Calu3 (cell line): ENCODE measurements at regions not wholly inside any gene's neighbourhood (a gene's known extent, or its start where the extent isn't known, plus 50 kb on each side); places are given as distances from the start of the nearest gene placed in this dataset.

Source experiments
- BruUV-seq: library from RNA; stranded (reverse); fragments of 400-500 nt; replicated peaks from 2 replicates; lab custom pipeline; 2021; lab: Mats Ljungman, UMichigan
- CTCF ChIA-PET: fragments of 300-600 bp; sonication (Branson Sonifier 250); formaldehyde crosslinking; loops from one replicate; lab custom pipeline; 2022; ENCODE audit warnings: antibody characterized with exemption; lab: Charles Lee
- DNase-seq: peaks from one replicate; pipeline ENCODE4 v3.0.0; 2022
- H3K27ac Mint-ChIP-seq: one replicate; pipeline ENCODE4 v1.8.0; 2022; ENCODE audit warnings: mixed read lengths; ENCODE audit not compliant: unreplicated experiment
- H3K27me3 Mint-ChIP-seq: one replicate; pipeline ENCODE4 v1.8.0; 2022; ENCODE audit warnings: mixed read lengths; ENCODE audit not compliant: unreplicated experiment
- H3K36me3 Mint-ChIP-seq: one replicate; pipeline ENCODE4 v1.8.0; 2022; ENCODE audit warnings: mild to moderate bottlenecking, moderate library complexity, mixed read lengths; ENCODE audit not compliant: insufficient read depth, unreplicated experiment
- H3K4me1 Mint-ChIP-seq: one replicate; pipeline ENCODE4 v1.8.0; 2022; ENCODE audit warnings: mild to moderate bottlenecking, low read depth, mixed read lengths; ENCODE audit not compliant: unreplicated experiment
- H3K4me3 Mint-ChIP-seq: one replicate; pipeline ENCODE4 v1.8.0; 2022; ENCODE audit warnings: mild to moderate bottlenecking, low read depth, moderate library complexity, mixed read lengths; ENCODE audit not compliant: unreplicated experiment
- H3K9me3 Mint-ChIP-seq: one replicate; pipeline ENCODE4 v1.8.0; 2022; ENCODE audit warnings: low read depth, mixed read lengths; ENCODE audit not compliant: unreplicated experiment
- intact Hi-C: fragments of 100-400 bp; cut with micrococcal nuclease; formaldehyde crosslinking; loops from one replicate; pipeline ENCODE4 v1.10.0; 2022; ENCODE audit not compliant: unreplicated experiment
- TF ChIP-seq, protein P1 (sequence below): fragments of 200-600 bp; IDR thresholded peaks from one replicate; pipeline ENCODE4 v1.8.0; 2022; ENCODE audit warnings: antibody characterized with exemption; ENCODE audit not compliant: unreplicated experiment

DNA sequence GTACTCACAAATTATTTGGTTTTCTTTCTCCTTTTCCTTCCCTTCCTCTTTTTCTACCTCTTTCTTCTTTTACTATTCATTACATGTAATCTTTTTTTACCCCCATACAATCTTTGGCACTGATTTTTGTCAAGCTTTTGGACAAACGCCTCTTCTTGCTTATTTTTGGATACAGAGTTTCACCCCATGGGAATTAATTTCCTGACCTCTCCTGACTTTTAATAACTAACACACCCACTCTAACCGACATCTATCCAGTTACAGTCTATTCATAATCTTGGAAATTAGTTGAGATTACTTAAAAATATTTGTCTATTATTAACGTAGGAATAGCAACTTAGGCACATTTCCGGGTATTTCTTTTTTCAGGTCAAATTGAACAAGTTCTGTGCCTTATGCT, 101.2 kb downstream of the HDGFL1 start:
- Mint-ChIP-seq H3K9me3 (no peaks in the 10 kb centered on the region), H3K27me3 (no peaks in the 10 kb centered on the region), H3K36me3 (no peaks in the 10 kb centered on the region), H3K4me3 (no peak overlapping the region), H3K27ac (no peak overlapping the region), H3K4me1 (no peaks in the 10 kb centered on the region)
- no peak for DNase-seq
- intact Hi-C loops = no loop called here
- CTCF ChIA-PET = no interaction called here
- TF ChIP-seq, protein P1, sequence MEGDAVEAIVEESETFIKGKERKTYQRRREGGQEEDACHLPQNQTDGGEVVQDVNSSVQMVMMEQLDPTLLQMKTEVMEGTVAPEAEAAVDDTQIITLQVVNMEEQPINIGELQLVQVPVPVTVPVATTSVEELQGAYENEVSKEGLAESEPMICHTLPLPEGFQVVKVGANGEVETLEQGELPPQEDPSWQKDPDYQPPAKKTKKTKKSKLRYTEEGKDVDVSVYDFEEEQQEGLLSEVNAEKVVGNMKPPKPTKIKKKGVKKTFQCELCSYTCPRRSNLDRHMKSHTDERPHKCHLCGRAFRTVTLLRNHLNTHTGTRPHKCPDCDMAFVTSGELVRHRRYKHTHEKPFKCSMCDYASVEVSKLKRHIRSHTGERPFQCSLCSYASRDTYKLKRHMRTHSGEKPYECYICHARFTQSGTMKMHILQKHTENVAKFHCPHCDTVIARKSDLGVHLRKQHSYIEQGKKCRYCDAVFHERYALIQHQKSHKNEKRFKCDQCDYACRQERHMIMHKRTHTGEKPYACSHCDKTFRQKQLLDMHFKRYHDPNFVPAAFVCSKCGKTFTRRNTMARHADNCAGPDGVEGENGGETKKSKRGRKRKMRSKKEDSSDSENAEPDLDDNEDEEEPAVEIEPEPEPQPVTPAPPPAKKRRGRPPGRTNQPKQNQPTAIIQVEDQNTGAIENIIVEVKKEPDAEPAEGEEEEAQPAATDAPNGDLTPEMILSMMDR = no peak
- no TSS peak for BruUV-seq

DNA sequence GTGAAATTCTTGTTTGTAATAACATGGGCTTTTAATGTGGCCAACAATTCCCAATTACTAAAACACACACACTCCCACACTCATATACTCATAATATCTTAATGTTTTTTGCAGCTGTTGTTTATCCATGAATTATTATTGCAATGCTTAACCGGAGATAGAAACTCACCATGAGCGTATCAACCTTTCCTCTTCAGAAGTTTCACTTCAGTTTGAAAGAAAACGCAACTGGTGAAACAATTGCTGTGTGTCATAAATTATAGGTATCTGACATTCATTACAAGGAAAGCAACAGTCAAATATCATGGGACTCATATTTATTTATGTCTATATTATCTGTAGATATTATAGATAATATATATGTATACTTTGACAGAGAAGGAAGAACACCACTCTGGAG, 104.1 kb downstream of the HDGFL1 start:
- intact Hi-C loops = no loop called here

DNA sequence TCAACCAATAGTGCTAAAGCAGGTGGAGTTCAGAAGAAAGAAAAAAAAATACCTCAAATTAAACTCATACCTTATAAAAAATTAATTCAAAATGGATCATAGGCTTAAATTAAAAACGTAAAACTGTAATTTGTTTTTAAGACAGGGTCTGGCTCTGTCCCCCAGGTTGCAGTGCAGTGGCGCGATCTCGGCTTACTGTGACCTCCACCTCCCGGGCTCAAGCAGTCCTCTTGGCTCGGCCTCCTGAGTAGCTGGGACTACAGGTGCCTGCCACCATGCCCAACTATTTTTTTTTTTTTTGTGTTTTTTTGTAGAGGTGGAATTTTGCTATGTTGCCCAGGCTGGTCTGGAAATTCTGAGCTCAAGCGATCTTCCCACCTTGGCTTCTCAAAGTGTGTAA, 111.6 kb downstream of the HDGFL1 start:
- CTCF ChIA-PET = no interaction called here

More for the DNA sequence above, 104.1 kb downstream of the HDGFL1 start:
- H3K27me3 Mint-ChIP-seq = no peaks in the 10 kb centered on the region
- no peak for DNase-seq
- no peaks in the 10 kb centered on the region for H3K36me3 Mint-ChIP-seq
- no peak overlapping the region for H3K4me3 Mint-ChIP-seq
- no peaks in the 10 kb centered on the region for H3K4me1 Mint-ChIP-seq
- no peaks in the 10 kb centered on the region for H3K9me3 Mint-ChIP-seq
- CTCF ChIA-PET = no interaction called here
- no peak overlapping the region for H3K27ac Mint-ChIP-seq
- TF ChIP-seq, protein P1 = no peak
- no TSS peak for BruUV-seq

DNA sequence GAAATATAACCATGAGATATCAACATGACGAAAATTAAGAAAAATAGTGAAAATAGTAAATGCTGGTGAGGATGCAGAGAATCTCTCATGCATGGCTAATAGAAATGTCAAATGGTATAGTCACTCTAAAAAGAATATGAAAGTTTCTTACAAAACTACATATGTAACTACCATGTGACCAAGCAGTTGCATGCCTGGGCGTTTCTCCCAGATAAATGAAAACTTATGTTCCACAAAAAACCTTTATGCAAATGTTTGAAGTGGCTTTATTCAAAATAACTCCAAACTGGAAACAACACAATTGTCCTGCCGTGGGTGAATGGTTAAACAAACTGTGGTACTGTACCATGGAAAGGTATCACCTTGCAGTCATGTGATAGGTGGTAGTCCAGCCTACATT, 112.4 kb downstream of the HDGFL1 start:
- CTCF ChIA-PET = no interaction called here
- no peak overlapping the region for H3K4me3 Mint-ChIP-seq
- TF ChIP-seq, protein P1 = no peak
- no peaks in the 10 kb centered on the region for H3K9me3 Mint-ChIP-seq
- H3K27ac Mint-ChIP-seq = no peak overlapping the region
- H3K4me1 Mint-ChIP-seq = no peaks in the 10 kb centered on the region
- no peak for DNase-seq
- no peaks in the 10 kb centered on the region for H3K36me3 Mint-ChIP-seq
- intact Hi-C loops = no loop called here
- no TSS peak for BruUV-seq
- no peaks in the 10 kb centered on the region for H3K27me3 Mint-ChIP-seq

More for the DNA sequence above, 111.6 kb downstream of the HDGFL1 start:
- no peaks in the 10 kb centered on the region for H3K9me3 Mint-ChIP-seq
- H3K4me3 Mint-ChIP-seq = no peak overlapping the region
- H3K4me1 Mint-ChIP-seq = no peaks in the 10 kb centered on the region
- no TSS peak for BruUV-seq
- H3K27ac Mint-ChIP-seq = no peak overlapping the region
- no peaks in the 10 kb centered on the region for H3K36me3 Mint-ChIP-seq
- no peak for DNase-seq
- intact Hi-C loops = no loop called here
- TF ChIP-seq, protein P1 = no peak
- no peaks in the 10 kb centered on the region for H3K27me3 Mint-ChIP-seq
